ENCODE measurements at regions not wholly inside any gene's neighbourhood (a gene's known extent, or its start where the extent isn't known, plus 50 kb on each side); places are given as distances from the start of the nearest gene placed in this dataset.

DNA sequence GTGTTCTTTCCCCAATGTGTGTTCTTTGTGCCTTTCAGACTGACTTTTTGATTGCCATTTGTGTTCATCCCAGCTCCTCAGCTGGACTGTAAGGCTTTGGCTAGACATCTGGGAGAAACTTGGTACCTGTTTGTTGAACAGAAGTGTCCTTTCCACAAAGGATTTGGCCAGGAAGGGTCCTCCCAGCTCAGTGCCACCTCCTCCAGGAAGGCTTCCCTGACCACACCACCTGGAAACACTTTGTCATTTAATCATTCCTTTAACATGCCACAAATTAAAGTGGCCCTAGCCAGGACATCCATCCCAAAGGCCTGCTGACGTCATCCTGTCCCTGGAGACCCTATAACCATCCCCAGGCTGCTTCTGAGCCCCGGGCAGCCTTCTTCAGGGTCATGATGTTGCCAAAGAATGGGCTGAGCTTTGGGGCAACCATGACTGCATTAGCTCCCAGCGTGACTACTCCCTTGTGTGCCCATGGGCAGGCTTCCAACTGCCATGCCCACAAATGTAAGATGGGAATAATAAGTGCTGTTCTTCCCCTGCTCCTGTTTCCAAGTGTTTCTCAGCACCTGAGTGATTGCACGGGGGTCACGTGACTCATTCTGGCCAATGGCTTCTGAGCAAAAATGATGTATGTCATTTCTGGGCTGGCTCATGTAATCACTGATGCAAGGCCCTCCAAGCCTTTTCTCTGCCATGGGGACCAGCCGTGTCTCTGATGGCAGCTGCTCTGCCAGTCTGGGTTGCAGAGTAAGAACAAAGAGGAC, 112.5 kb upstream of the SMAD3 start:
- TF ChIP-seq, protein P1, sequence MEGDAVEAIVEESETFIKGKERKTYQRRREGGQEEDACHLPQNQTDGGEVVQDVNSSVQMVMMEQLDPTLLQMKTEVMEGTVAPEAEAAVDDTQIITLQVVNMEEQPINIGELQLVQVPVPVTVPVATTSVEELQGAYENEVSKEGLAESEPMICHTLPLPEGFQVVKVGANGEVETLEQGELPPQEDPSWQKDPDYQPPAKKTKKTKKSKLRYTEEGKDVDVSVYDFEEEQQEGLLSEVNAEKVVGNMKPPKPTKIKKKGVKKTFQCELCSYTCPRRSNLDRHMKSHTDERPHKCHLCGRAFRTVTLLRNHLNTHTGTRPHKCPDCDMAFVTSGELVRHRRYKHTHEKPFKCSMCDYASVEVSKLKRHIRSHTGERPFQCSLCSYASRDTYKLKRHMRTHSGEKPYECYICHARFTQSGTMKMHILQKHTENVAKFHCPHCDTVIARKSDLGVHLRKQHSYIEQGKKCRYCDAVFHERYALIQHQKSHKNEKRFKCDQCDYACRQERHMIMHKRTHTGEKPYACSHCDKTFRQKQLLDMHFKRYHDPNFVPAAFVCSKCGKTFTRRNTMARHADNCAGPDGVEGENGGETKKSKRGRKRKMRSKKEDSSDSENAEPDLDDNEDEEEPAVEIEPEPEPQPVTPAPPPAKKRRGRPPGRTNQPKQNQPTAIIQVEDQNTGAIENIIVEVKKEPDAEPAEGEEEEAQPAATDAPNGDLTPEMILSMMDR (conservative IDR thresholded peaks at IDR 0.05; ENCODE audit: low read length): no peak
- TF ChIP-seq EZH2phosphoT487 (IDR thresholded peaks at IDR 0.05; ENCODE audit: borderline replicate concordance, low read depth, low read length): no peak

Data from OCI-LY7 (cell line).